PC-9 (cell line): ENCODE measurements at regions not wholly inside any gene's neighbourhood (a gene's known extent, or its start where the extent isn't known, plus 50 kb on each side); places are given as distances from the start of the nearest gene placed in this dataset.

ENCODE experiments used
- BruUV-seq: library from RNA; stranded (reverse); fragments of 400-500 nt; replicated peaks from 2 replicates; lab custom pipeline; 2021; lab: Mats Ljungman, UMichigan
- CTCF ChIA-PET: fragments of 300-600 bp; sonication (Branson Sonifier 250); formaldehyde crosslinking; loops from one replicate; lab custom pipeline; 2022; ENCODE audit warnings: antibody characterized with exemption; lab: Charles Lee
- POLR2A ChIA-PET: fragments of 300-600 bp; sonication (Branson Sonifier 250); formaldehyde crosslinking; loops from one replicate; lab custom pipeline; 2022; ENCODE audit warnings: antibody characterized with exemption; ENCODE audit not compliant: unreplicated experiment; lab: Charles Lee
- DNase-seq, 2 experiments: peaks; one replicate each; pipeline versions ENCODE4 v3.0.0 to v3.0.0-alpha.2; 2015 to 2022; ENCODE audit warnings: mixed read lengths in 1 of 2
- H2AFZ ChIP-seq: fragments of 200-600 bp; sonication (generic); 2 replicates; pipeline ENCODE4 v1.8.1; 2017; ENCODE audit warnings: antibody characterized with exemption
- H3F3A ChIP-seq: fragments of 200-600 bp; sonication (generic); 2 replicates; pipeline ENCODE4 v1.8.1; 2017; ENCODE audit warnings: antibody characterized with exemption, mild to moderate bottlenecking, low read depth; ENCODE audit not compliant: insufficient read depth
- H3K27ac ChIP-seq: fragments of 200-600 bp; sonication (generic); 2 replicates; pipeline ENCODE4 v1.6.1; 2016; ENCODE audit warnings: mixed run types
- H3K27me3 ChIP-seq: fragments of 200-600 bp; sonication (generic); 2 replicates; pipeline ENCODE4 v1.6.1; 2016; ENCODE audit warnings: low read depth, mixed run types; ENCODE audit not compliant: insufficient read depth
- H3K36me3 ChIP-seq: fragments of 200-600 bp; sonication (generic); 2 replicates; pipeline ENCODE4 v1.6.1; 2016; ENCODE audit warnings: low read depth, mixed run types
- H3K4me1 ChIP-seq: fragments of 200-600 bp; sonication (generic); replicated peaks from 2 replicates; pipeline ENCODE4 v1.6.1; 2016; ENCODE audit warnings: mixed run types; ENCODE audit not compliant: insufficient read depth
- H3K4me2 ChIP-seq: fragments of 200-600 bp; sonication (generic); 2 replicates; pipeline ENCODE4 v1.6.1; 2017; ENCODE audit warnings: mixed run types
- H3K4me3 ChIP-seq: fragments of 200-600 bp; sonication (generic); 2 replicates; pipeline ENCODE4 v1.6.1; 2016; ENCODE audit warnings: mixed run types
- H3K79me2 ChIP-seq: fragments of 200-600 bp; sonication (generic); 2 replicates; pipeline ENCODE4 v1.6.1; 2017; ENCODE audit warnings: low read depth, mixed run types
- H3K9me2 ChIP-seq: fragments of 200-600 bp; sonication (generic); 2 replicates; pipeline ENCODE4 v1.8.1; 2017; ENCODE audit warnings: mild to moderate bottlenecking; ENCODE audit not compliant: insufficient read depth
- H3K9me3 ChIP-seq: fragments of 200-600 bp; sonication (generic); 2 replicates; pipeline ENCODE4 v1.8.1; 2016; ENCODE audit warnings: low read depth; ENCODE audit not compliant: insufficient read depth
- H4K20me1 ChIP-seq: fragments of 200-600 bp; sonication (generic); 2 replicates; pipeline ENCODE4 v1.8.1; 2017; ENCODE audit not compliant: insufficient read depth
- CTCF ChIP-seq: fragments of 200-600 bp; sonication (generic); conservative IDR thresholded peaks from 2 replicates; pipeline ENCODE4 v1.6.1; 2017; ENCODE audit warnings: mixed run types, antibody characterized with exemption, mild to moderate bottlenecking, moderate library complexity
- EZH2 ChIP-seq: fragments of 200-600 bp; sonication (generic); IDR thresholded peaks from 2 replicates; pipeline ENCODE4 v1.8.0; 2017; ENCODE audit warnings: antibody characterized with exemption, low read depth
- intact Hi-C: fragments of 100-400 bp; cut with micrococcal nuclease; formaldehyde crosslinking; loops from one replicate; pipeline ENCODE4 v1.10.0; 2022; ENCODE audit not compliant: unreplicated experiment

DNA sequence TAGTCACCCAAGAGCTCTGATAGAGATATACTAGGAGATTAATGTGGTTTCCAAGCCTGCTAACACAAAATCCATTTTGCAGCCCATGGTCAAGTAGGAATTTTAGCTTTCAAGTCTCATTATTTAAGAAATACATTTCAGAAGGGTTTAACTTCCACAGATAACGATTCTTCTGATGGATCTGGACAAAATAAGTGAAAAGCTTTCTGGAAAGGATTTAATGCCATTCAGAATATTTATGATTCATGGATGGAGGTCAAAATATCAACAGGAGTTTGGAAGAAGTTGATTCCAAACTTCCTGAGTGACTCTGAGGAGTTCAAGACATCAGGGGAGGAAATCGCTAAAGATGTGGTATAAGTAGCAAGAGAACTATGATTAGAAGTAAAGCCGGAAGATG is 214.6 kb downstream of the ATXN7L3B start:
- H3K79me2 ChIP-seq: no peaks in the 10 kb centered on the region
- H3F3A ChIP-seq: no peaks in the 10 kb centered on the region
- H2AFZ ChIP-seq: no peak overlapping the region
- no peaks in the 10 kb centered on the region for H3K27me3 ChIP-seq
- H4K20me1 ChIP-seq: no peaks in the 10 kb centered on the region
- H3K4me3 ChIP-seq: no peak overlapping the region
- H3K4me2 ChIP-seq: no peak overlapping the region
- no peak overlapping the region for H3K27ac ChIP-seq
- intact Hi-C loops: no loop called here
- TF ChIP-seq EZH2 (no peak), CTCF (no peak)
- H3K9me2 ChIP-seq: no peaks in the 10 kb centered on the region
- CTCF ChIA-PET: no interaction called here
- no peak for DNase-seq
- no peaks in the 10 kb centered on the region for H3K9me3 ChIP-seq
- no peaks in the 10 kb centered on the region for H3K4me1 ChIP-seq
- no peaks in the 10 kb centered on the region for H3K36me3 ChIP-seq
- POLR2A ChIA-PET: no interaction called here
- BruUV-seq: no TSS peak

GRCh38 chr12:74770552-74770951 is 232.9 kb downstream of the ATXN7L3B start:
- no peak for DNase-seq
- no peaks in the 10 kb centered on the region for H3K9me2 ChIP-seq
- no peak overlapping the region for H3K4me2 ChIP-seq
- no peaks in the 10 kb centered on the region for H3K79me2 ChIP-seq
- TF ChIP-seq CTCF (no peak), EZH2 (no peak)
- no peaks in the 10 kb centered on the region for H3K27me3 ChIP-seq
- no peaks in the 10 kb centered on the region for H4K20me1 ChIP-seq
- CTCF ChIA-PET: no interaction called here
- H3K36me3 ChIP-seq: no peaks in the 10 kb centered on the region
- H2AFZ ChIP-seq: no peak overlapping the region
- no peaks in the 10 kb centered on the region for H3K9me3 ChIP-seq
- no peaks in the 10 kb centered on the region for H3K4me1 ChIP-seq
- intact Hi-C loops: no loop called here
- no TSS peak for BruUV-seq
- H3F3A ChIP-seq: no peaks in the 10 kb centered on the region
- no peak overlapping the region for H3K4me3 ChIP-seq
- H3K27ac ChIP-seq: no peak overlapping the region
- POLR2A ChIA-PET: no interaction called here

DNA sequence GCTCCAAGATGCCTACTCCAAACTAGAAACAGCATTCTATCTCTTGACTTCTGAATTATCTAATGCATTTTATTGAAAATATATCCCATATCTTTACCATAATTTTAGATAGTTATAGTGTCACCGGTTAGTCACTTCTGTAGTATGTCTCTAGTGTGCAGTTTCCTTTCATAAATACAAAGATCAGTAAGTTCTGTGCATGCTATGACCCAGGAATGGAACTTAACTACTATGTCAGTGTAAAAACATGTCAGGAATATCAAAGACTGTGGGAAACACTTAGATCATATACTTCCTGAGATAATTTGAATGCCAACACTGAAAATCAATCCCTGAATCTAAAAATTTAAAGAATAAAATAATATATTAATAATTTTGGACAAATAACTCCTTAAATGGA is 237.6 kb downstream of the ATXN7L3B start:
- H3K4me2 ChIP-seq: no peak overlapping the region
- TF ChIP-seq EZH2 (no peak), CTCF (no peak)
- no peaks in the 10 kb centered on the region for H3F3A ChIP-seq
- no peak overlapping the region for H3K27ac ChIP-seq
- ChIA-PET POLR2A (no interaction called here), CTCF (no interaction called here)
- no TSS peak for BruUV-seq
- no peak for DNase-seq
- no peaks in the 10 kb centered on the region for H4K20me1 ChIP-seq
- no peaks in the 10 kb centered on the region for H3K9me3 ChIP-seq
- no peaks in the 10 kb centered on the region for H3K27me3 ChIP-seq
- intact Hi-C loops: no loop called here
- no peaks in the 10 kb centered on the region for H3K4me1 ChIP-seq
- no peak overlapping the region for H3K4me3 ChIP-seq
- H3K36me3 ChIP-seq: no peaks in the 10 kb centered on the region
- H3K9me2 ChIP-seq: no peaks in the 10 kb centered on the region
- no peaks in the 10 kb centered on the region for H3K79me2 ChIP-seq
- no peak overlapping the region for H2AFZ ChIP-seq
